Activated naive CD8-positive, alpha-beta T cell treated with anti-CD3 and anti-CD28 coated beads, Interleukin-2, amount 50 U/mL, for 16 hours (primary cell): ENCODE measurements at regions not wholly inside any gene's neighbourhood (a gene's known extent, or its start where the extent isn't known, plus 50 kb on each side); places are given as distances from the start of the nearest gene placed in this dataset.
A peak's percentile ranks its signal among the peaks of the same experiment; 100 is the strongest.
"Not testable (repeated sequence)": the region's sequence is repeated elsewhere in the genome, so short reads cannot be mapped to it uniquely, and the experiment has no call there.

Source experiments
- DNase-seq: peaks from one replicate; pipeline ENCODE4 v3.0.0-alpha.2; 2020; ENCODE audit warnings: low read depth, low spot score

- not testable (repeated sequence) for DNase-seq
These were observed 2327.3 kb upstream of the TPTE start for GRCh38 chr21:8194042-8194441.

DNA sequence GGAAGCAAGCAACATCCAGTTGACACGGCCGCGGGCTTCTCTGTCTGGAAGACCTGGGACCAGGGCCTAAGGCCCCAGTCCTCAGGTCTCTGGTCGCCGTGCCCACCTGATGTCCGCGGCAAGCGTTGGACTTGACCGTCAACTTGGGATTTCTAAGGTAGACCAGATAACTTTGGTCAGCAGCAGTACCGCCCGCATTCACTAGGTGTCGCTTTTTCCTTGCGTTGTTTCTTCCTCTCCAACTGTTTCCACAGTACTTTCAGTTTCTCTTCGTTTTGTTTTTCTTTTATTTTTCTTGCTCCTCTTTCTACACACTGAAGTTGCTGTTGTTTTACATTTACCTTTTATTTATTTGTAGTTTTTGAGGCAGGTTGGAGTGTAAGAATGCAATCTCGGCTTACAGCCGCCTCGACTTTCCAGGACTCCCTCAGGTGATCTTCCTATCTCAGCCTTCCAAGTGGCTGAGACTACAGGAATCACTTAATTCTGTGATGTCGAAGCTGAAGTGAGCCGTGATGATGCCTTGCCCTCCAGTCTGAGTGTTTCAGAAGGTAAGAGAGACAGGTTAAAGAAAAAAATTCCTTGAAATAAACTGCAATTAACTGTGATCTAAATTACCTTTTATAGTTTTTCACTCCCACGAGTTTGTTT, 2323.9 kb upstream of the TPTE start:
- DNase-seq = not testable (repeated sequence)

- not testable (repeated sequence) for DNase-seq
These were observed 2316.1 kb upstream of the TPTE start for GRCh38 chr21:8205094-8205891.

DNA sequence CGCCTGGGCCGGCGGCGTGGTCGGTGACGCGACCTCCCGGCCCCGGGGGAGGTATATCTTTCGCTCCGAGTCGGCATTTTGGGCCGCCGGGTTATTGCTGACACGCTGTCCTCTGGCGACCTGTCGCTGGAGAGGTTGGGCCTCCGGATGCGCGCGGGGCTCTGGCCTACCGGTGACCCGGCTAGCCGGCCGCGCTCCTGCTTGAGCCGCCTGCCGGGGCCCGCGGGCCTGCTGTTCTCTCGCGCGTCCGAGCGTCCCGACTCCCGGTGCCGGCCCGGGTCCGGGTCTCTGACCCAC, 2315.5 kb upstream of the TPTE start:
- DNase-seq = not testable (repeated sequence)

DNA sequence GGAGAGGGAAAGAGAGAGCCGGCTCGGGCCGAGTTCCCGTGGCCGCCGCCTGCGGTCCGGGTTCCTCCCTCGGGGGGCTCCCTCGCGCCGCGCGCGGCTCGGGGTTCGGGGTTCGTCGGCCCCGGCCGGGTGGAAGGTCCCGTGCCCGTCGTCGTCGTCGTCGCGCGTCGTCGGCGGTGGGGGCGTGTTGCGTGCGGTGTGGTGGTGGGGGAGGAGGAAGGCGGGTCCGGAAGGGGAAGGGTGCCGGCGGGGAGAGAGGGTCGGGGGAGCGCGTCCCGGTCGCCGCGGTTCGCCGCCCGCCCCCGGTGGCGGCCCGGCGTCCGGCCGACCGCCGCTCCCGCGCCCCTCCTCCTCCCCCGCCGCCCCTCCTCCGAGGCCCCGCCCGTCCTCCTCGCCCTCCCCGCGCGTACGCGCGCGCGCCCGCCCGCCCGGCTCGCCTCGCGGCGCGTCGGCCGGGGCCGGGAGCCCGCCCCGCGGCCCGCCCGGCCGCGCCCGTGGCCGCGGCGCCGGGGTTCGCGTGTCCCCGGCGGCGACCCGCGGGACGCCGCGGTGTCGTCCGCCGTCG, 2308.3 kb upstream of the TPTE start:
- DNase-seq = peak; percentile 93

GRCh38 chr21:8214539-8214938, 2306.8 kb upstream of the TPTE start:
- DNase-seq = not testable (repeated sequence)

GRCh38 chr21:8229366-8230150, 2291.8 kb upstream of the TPTE start:
- DNase-seq = not testable (repeated sequence)

DNA sequence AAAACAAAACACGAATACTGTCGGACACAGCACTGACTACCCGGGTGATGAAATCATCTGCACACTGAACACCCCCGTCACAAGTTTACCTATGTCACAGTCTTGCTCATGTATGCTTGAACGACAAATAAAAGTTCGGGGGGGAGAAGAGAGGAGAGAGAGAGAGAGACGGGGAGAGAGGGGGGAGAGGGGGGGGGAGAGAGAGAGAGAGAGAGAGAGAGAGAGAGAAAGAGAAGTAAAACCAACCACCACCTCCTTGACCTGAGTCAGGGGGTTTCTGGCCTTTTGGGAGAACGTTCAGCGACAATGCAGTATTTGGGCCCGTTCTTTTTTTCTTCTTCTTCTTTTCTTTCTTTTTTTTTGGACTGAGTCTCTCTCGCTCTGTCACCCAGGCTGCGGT, 2290.1 kb upstream of the TPTE start:
- not testable (repeated sequence) for DNase-seq

DNA sequence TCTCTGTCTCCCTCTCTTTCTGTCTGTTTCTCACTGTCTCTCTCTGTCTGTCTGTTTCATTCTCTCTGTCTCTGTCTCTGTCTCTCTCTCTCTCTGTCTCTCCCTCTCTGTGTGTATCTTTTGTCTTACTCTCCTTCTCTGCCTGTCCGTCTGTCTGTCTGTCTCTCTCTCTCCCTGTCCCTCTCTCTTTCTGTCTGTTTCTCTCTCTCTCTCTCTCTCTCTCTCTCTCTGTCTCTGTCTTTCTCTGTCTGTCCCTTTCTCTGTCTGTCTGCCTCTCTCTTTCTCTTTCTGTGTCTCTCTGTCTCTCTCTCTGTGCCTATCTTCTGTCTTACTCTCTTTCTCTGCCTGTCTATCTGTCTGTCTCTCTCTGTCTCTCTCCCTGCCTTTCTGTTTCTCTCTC, 2288.4 kb upstream of the TPTE start:
- not testable (repeated sequence) for DNase-seq

- not testable (repeated sequence) for DNase-seq
These were observed 2287.3 kb upstream of the TPTE start for GRCh38 chr21:8234059-8234458.

DNA sequence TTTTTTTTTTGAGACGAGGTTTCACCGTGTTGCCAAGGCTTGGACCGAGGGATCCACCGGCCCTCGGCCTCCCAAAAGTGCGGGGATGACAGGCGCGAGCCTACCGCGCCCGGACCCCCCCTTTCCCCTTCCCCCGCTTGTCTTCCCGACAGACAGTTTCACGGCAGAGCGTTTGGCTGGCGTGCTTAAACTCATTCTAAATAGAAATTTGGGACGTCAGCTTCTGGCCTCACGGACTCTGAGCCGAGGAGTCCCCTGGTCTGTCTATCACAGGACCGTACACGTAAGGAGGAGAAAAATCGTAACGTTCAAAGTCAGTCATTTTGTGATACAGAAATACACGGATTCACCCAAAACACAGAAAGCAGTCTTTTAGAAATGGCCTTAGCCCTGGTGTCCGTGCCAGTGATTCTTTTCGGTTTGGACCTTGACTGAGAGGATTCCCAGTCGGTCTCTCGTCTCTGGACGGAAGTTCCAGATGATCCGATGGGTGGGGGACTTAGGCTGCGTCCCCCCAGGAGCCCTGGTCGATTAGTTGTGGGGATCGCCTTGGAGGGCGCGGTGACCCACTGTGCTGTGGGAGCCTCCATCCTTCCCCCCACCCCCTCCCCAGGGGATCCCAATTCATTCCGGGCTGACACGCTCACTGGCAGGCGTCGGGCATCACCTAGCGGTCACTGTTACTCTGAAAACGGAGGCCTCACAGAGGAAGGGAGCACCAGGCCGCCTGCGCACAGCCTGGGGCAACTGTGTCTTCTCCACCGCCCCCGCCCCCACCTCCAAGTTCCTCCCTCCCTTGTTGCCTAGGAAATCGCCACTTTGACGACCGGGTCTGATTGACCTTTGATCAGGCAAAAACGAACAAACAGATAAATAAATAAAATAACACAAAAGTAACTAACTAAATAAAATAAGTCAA, 2276.4 kb upstream of the TPTE start:
- DNase-seq = not testable (repeated sequence)

- DNase-seq = not testable (repeated sequence)
These were observed 2275.6 kb upstream of the TPTE start for GRCh38 chr21:8245642-8246402.

- DNase-seq = not testable (repeated sequence)
These were observed 2269.7 kb upstream of the TPTE start for GRCh38 chr21:8251701-8252100.

DNA sequence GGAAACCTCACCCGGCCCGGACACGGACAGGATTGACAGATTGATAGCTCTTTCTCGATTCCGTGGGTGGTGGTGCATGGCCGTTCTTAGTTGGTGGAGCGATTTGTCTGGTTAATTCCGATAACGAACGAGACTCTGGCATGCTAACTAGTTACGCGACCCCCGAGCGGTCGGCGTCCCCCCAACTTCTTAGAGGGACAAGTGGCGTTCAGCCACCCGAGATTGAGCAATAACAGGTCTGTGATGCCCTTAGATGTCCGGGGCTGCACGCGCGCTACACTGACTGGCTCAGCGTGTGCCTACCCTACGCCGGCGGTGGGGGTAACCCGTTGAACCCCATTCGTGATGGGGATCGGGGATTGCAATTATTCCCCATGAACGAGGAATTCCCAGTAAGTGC, 2266.3 kb upstream of the TPTE start:
- not testable (repeated sequence) for DNase-seq

- not testable (repeated sequence) for DNase-seq
These were observed 2264.1 kb upstream of the TPTE start for GRCh38 chr21:8257083-8257799.

GRCh38 chr21:8260065-8260627, 2261.2 kb upstream of the TPTE start:
- not testable (repeated sequence) for DNase-seq
